NT2/D1 (cell line): ENCODE measurements at regions not wholly inside any gene's neighbourhood (a gene's known extent, or its start where the extent isn't known, plus 50 kb on each side); places are given as distances from the start of the nearest gene placed in this dataset.

Experiments
- DNase-seq: peaks from one replicate; pipeline ENCODE4 v3.0.0-alpha.2; 2011; ENCODE audit warnings: low read depth, low spot score
- H3K27me3 ChIP-seq: 2 replicates; pipeline ENCODE4 v1.6.0; 2011; ENCODE audit warnings: mild to moderate bottlenecking; ENCODE audit not compliant: insufficient read length, insufficient read depth
- H3K36me3 ChIP-seq: 2 replicates; pipeline ENCODE4 v1.6.1; 2011; ENCODE audit warnings: mild to moderate bottlenecking, low read length, mixed read lengths; ENCODE audit not compliant: insufficient read depth, insufficient read length
- H3K4me1 ChIP-seq: 2 replicates; pipeline ENCODE4 v1.5.1; 2011; ENCODE audit not compliant: insufficient read depth, insufficient read length
- H3K4me3 ChIP-seq: 2 replicates; pipeline ENCODE4 v1.5.1; 2011; ENCODE audit warnings: low read depth; ENCODE audit not compliant: insufficient read length
- H3K9ac ChIP-seq: 2 replicates; pipeline ENCODE4 v1.6.0; 2011; ENCODE audit warnings: low read depth; ENCODE audit not compliant: insufficient read length
- H3K9me3 ChIP-seq: 2 replicates; pipeline ENCODE4 v1.5.1; 2011; ENCODE audit warnings: mild to moderate bottlenecking, low read length; ENCODE audit not compliant: insufficient read depth
- SUZ12 ChIP-seq: IDR thresholded peaks from 2 replicates; pipeline ENCODE4 v1.6.1; 2011; ENCODE audit not compliant: insufficient read length, insufficient read depth; ENCODE audit errors: extremely low read depth
- YY1 ChIP-seq: IDR thresholded peaks from 2 replicates; pipeline ENCODE4 v1.6.1; 2011; ENCODE audit not compliant: insufficient read length, insufficient read depth
- ZNF274 ChIP-seq: IDR thresholded peaks from 2 replicates; pipeline ENCODE4 v1.6.1; 2011; ENCODE audit warnings: mild to moderate bottlenecking, low read depth, low read length

DNA sequence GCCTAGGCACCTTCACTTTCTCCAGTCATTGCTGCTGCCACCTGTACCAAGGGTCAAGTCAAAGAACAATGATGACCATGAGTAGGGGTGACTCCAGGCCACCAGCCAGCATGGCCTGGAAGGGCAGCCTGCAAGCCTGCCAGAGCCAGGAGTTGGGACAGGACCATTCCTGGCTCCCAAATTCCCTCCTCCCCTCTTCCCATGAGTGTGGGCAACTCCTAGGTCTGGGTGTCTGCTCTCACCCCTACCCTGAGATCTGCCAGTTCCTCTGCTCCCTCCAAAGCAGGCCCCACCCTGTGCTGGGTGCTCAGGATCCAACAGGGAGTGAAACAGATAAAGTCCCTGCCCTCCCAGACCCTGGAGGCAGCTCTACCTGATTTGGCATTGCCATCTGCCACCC, 125.8 kb upstream of the NANOS1 start:
- Histone ChIP-seq H3K4me3 (no peak overlapping the region), H3K9ac (no peak overlapping the region), H3K4me1 (peaks cover 2% of the 10 kb centered on the region), H3K9me3 (no peaks in the 10 kb centered on the region), H3K36me3 (no peaks in the 10 kb centered on the region), H3K27me3 (no peaks in the 10 kb centered on the region)
- no peak for DNase-seq
- TF ChIP-seq ZNF274: no peak
- TF ChIP-seq SUZ12: no peak
- no peak for TF ChIP-seq YY1

DNA sequence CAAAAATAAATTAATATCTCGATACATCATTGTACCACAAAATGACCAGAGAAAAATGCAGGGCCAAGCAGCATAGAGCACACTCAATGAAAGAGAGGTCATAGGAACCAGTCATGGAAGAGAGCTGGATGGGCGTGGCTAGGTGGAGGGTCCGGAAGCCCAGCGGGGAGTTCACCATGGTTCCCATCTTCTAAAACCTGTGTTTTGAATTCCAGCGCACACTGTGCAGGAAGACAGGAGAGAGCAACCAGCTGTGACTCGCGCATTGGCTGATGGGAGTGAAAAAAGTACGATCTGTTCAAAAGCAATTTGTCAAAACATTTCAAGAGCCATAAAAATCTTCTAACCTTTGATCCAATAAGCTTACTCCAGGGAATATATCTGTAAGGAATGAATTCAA, 125.2 kb upstream of the NANOS1 start:
- Histone ChIP-seq H3K4me3 (no peak overlapping the region), H3K9me3 (no peaks in the 10 kb centered on the region), H3K4me1 (peaks cover 4% of the 10 kb centered on the region), H3K9ac (no peak overlapping the region), H3K36me3 (no peaks in the 10 kb centered on the region), H3K27me3 (no peaks in the 10 kb centered on the region)
- no peak for DNase-seq
- TF ChIP-seq YY1 (no peak), SUZ12 (no peak), ZNF274 (no peak)

- no peak overlapping the region for H3K4me3 ChIP-seq
- H3K9ac ChIP-seq: no peak overlapping the region
- no peak for DNase-seq
- peaks cover 4% of the 10 kb centered on the region for H3K4me1 ChIP-seq
- no peaks in the 10 kb centered on the region for H3K9me3 ChIP-seq
- TF ChIP-seq ZNF274: no peak
- TF ChIP-seq SUZ12: no peak
- TF ChIP-seq YY1: no peak
- H3K27me3 ChIP-seq: no peaks in the 10 kb centered on the region
- no peaks in the 10 kb centered on the region for H3K36me3 ChIP-seq
Observed at GRCh38 chr10:118907051-118907450, 122.5 kb upstream of the NANOS1 start.

GRCh38 chr10:118908557-118909256, 120.8 kb upstream of the NANOS1 start:
- Histone ChIP-seq H3K9ac (no peak overlapping the region), H3K4me1 (peaks cover 4% of the 10 kb centered on the region), H3K4me3 (no peak overlapping the region), H3K9me3 (no peaks in the 10 kb centered on the region), H3K36me3 (no peaks in the 10 kb centered on the region), H3K27me3 (no peaks in the 10 kb centered on the region)
- no peak for DNase-seq
- TF ChIP-seq YY1 (no peak), SUZ12 (no peak), ZNF274 (no peak)

DNA sequence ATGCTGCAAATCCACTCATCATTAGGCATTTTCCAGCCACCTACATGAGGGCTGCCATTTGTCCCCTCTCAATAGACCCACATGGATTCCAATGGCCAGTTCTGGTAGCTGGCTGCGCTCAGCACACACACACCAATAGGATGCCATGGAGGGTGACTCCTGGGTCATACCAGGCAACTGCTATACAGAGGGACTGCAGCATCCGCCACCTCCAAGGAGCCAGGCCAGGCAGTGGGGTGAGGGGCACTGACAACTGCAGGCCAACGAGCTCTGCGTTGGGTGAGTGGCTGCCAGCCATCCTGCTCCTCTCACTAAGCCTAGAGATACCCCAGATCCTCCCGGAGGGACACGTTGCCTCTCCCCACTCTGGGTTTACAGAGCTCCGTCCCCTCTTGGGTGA, 118.8 kb upstream of the NANOS1 start:
- TF ChIP-seq YY1: no peak
- TF ChIP-seq SUZ12: no peak
- no peak for TF ChIP-seq ZNF274
- Histone ChIP-seq H3K36me3 (no peaks in the 10 kb centered on the region), H3K9ac (no peak overlapping the region), H3K9me3 (no peaks in the 10 kb centered on the region), H3K27me3 (no peaks in the 10 kb centered on the region), H3K4me1 (peaks cover 4% of the 10 kb centered on the region), H3K4me3 (no peak overlapping the region)
- DNase-seq: no peak

DNA sequence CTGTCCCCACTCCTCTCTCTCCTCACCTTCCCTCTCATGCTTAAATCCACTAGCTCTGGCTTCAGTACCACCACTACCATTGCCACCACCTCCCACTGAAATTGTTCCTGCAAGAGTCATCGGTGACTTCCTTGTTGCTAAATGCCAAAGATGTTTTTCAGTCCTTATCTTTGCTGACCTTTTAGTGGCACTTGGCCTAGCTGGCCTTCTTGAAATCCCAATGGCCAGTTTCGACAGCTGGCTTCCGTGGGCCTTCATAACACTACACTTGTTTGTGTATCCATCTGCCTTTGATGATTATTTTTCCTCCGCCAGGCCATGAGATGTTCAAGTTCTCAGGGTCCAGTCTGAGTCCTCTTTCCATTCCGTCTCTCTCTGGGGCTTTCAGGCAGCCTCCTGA, 118.2 kb upstream of the NANOS1 start:
- no peaks in the 10 kb centered on the region for H3K27me3 ChIP-seq
- peaks cover 4% of the 10 kb centered on the region for H3K4me1 ChIP-seq
- no peak overlapping the region for H3K9ac ChIP-seq
- DNase-seq: no peak
- H3K4me3 ChIP-seq: no peak overlapping the region
- H3K36me3 ChIP-seq: no peaks in the 10 kb centered on the region
- no peak for TF ChIP-seq YY1
- TF ChIP-seq SUZ12: no peak
- TF ChIP-seq ZNF274: no peak
- no peaks in the 10 kb centered on the region for H3K9me3 ChIP-seq

GRCh38 chr10:118912961-118913600, 116.4 kb upstream of the NANOS1 start:
- H3K36me3 ChIP-seq: no peaks in the 10 kb centered on the region
- DNase-seq: no peak

More at GRCh38 chr10:118912961-118913600, 116.4 kb upstream of the NANOS1 start:
- no peak overlapping the region for H3K4me3 ChIP-seq
- no peaks in the 10 kb centered on the region for H3K27me3 ChIP-seq
- H3K9me3 ChIP-seq: no peaks in the 10 kb centered on the region
- TF ChIP-seq ZNF274: no peak
- no peak for TF ChIP-seq YY1
- no peak for TF ChIP-seq SUZ12
- H3K9ac ChIP-seq: no peak overlapping the region
- peaks cover 4% of the 10 kb centered on the region for H3K4me1 ChIP-seq
